ENCODE measurements at regions not wholly inside any gene's neighbourhood (a gene's known extent, or its start where the extent isn't known, plus 50 kb on each side); places are given as distances from the start of the nearest gene placed in this dataset.

GRCh38 chr14:36420149-36420687, 99.8 kb upstream of the MBIP start:
- FAIRE-seq (no peak), DNase-seq (ENCODE audit: low read depth, low spot score) (no peak)
- POLR2A ChIA-PET = no interaction called here
- H3K4me1 ChIP-seq (ENCODE audit: control insufficient read depth, extremely low read depth, insufficient read depth, low read length) = no peaks in the 10 kb centered on the region
- no peak overlapping the region for H3K27ac ChIP-seq (ENCODE audit: insufficient read depth, low read depth, low read length)
- H2AFZ ChIP-seq (ENCODE audit: low read depth, low read length) = no peak overlapping the region
- H3K4me2 ChIP-seq (ENCODE audit: insufficient read depth, low read length) = no peak overlapping the region
- H3K9me1 ChIP-seq (replicated peaks; ENCODE audit: control insufficient read depth, extremely low read depth, insufficient read depth, low read length) = no peaks in the 10 kb centered on the region
- no peak overlapping the region for H3K4me3 ChIP-seq (replicated peaks in 1 of 3; ENCODE audit: insufficient read depth in 1 of 3, low read depth in 1 of 3, low read length in 3 of 3)
- H4K20me1 ChIP-seq (replicated peaks; ENCODE audit: control insufficient read depth, extremely low read depth, insufficient read depth, low read length) = no peaks in the 10 kb centered on the region
- TF ChIP-seq GATA2 (IDR thresholded peaks at IDR 0.05; ENCODE audit: insufficient read depth, insufficient read length, low read depth, low read length) (no peak), POLR2A (IDR thresholded peaks at IDR 0.05; ENCODE audit: low read depth, low read length) (no peak), POLR2AphosphoS5 (IDR thresholded peaks at IDR 0.05; ENCODE audit: insufficient read depth, low read depth, low read length) (no peak), EZH2 (IDR thresholded peaks at IDR 0.05; ENCODE audit: borderline replicate concordance, low read depth, low read length, severe bottlenecking) (no peak), CTCF (IDR thresholded peaks at IDR 0.05; ENCODE audit: extremely low read depth in 1 of 2, insufficient read depth in 1 of 2, low read depth in 1 of 2, low read length in 2 of 2) (no peak), MAX (IDR thresholded peaks at IDR 0.05; ENCODE audit: insufficient read depth, insufficient read length) (no peak), JUN (IDR thresholded peaks at IDR 0.05; ENCODE audit: borderline replicate concordance, insufficient read depth, insufficient read length, low read depth) (no peak), MYC (IDR thresholded peaks at IDR 0.05; ENCODE audit: low read depth, low read length) (no peak), FOS (IDR thresholded peaks at IDR 0.05; ENCODE audit: borderline replicate concordance, insufficient read depth, low read length) (no peak)
- intact Hi-C loops (cut with micrococcal nuclease) = no loop called here
- no peaks in the 10 kb centered on the region for H3K79me2 ChIP-seq (ENCODE audit: control insufficient read depth, insufficient read depth, low read length)
- dilution Hi-C loops (cut with MboI; ENCODE audit: extremely low pct_ligation_motif_present, low sequenced_read_pairs) = no loop called here
- no peak overlapping the region for H3K9ac ChIP-seq (replicated peaks; ENCODE audit: extremely low read depth, insufficient read depth, low read length)
- H3K9me3 ChIP-seq (replicated peaks; ENCODE audit: control insufficient read depth, insufficient read depth, low read length) = no peaks in the 10 kb centered on the region
- no TSS peak for BruUV-seq (replicated peaks)
- no peaks in the 10 kb centered on the region for H3K36me3 ChIP-seq (ENCODE audit: control insufficient read depth in 2 of 2, extremely low read depth in 1 of 2, insufficient read depth in 2 of 2, low read length in 2 of 2)
- CTCF ChIA-PET = no interaction called here
- H3K27me3 ChIP-seq (ENCODE audit: control insufficient read depth in 2 of 2, insufficient read depth in 2 of 2, low read length in 2 of 2) = no peaks in the 10 kb centered on the region

Measured in endothelial cell of umbilical vein (primary cell).